Fibroblast of lung (primary cell): ENCODE measurements at regions not wholly inside any gene's neighbourhood (a gene's known extent, or its start where the extent isn't known, plus 50 kb on each side); places are given as distances from the start of the nearest gene placed in this dataset.

Experiments
- DNase-seq, 2 donors: peaks; one replicate each; pipeline versions ENCODE4 v3.0.0 to v3.0.0-alpha.2; 2010; ENCODE audit warnings: low read depth in 2 of 2
- H2AFZ ChIP-seq: 2 replicates; pipeline ENCODE4 v1.5.1; 2012; ENCODE audit warnings: low read length, control low read depth, inconsistent platforms
- H3K27ac ChIP-seq: 2 replicates; pipeline ENCODE4 v1.5.1; 2011; ENCODE audit warnings: low read length, control low read depth; ENCODE audit not compliant: insufficient read depth
- H3K27me3 ChIP-seq: 2 replicates; pipeline ENCODE4 v1.5.1; 2011; ENCODE audit warnings: mild to moderate bottlenecking, low read length; ENCODE audit not compliant: control insufficient read depth, insufficient read depth
- H3K36me3 ChIP-seq: 2 replicates; pipeline ENCODE4 v1.5.1; 2011; ENCODE audit warnings: low read length; ENCODE audit not compliant: control insufficient read depth, insufficient read depth
- H3K4me1 ChIP-seq: 2 replicates; pipeline ENCODE4 v1.5.1; 2011; ENCODE audit warnings: low read length; ENCODE audit not compliant: control insufficient read depth, insufficient read depth; ENCODE audit errors: extremely low read depth
- H3K4me2 ChIP-seq: 2 replicates; pipeline ENCODE4 v1.5.1; 2011; ENCODE audit warnings: low read length, control low read depth; ENCODE audit not compliant: insufficient read depth; ENCODE audit errors: extremely low read depth
- H3K4me3 ChIP-seq, 4 experiments: fragments of 200-600 bp in 1 of 4; sonication (generic) in 1 of 4; replicated peaks in 1 of 4; 2 replicates each; pipeline ENCODE4 v1.5.1; 2011 to 2016; ENCODE audit warnings: low read length in 4 of 4, low read depth in 3 of 4, mild to moderate bottlenecking in 3 of 4, control low read depth in 2 of 4, inconsistent platforms in 1 of 4, mixed read lengths in 1 of 4; ENCODE audit not compliant: insufficient read depth in 1 of 4; ENCODE audit errors: control extremely low read depth in 1 of 4
- H3K79me2 ChIP-seq: 2 replicates; pipeline ENCODE4 v1.5.1; 2012; ENCODE audit warnings: mild to moderate bottlenecking, low read length, inconsistent platforms; ENCODE audit not compliant: control insufficient read depth, insufficient read depth
- H3K9ac ChIP-seq: 2 replicates; pipeline ENCODE4 v1.5.1; 2011; ENCODE audit warnings: mild to moderate bottlenecking, low read length, control low read depth; ENCODE audit not compliant: insufficient read depth
- H3K9me3 ChIP-seq: 2 replicates; pipeline ENCODE4 v1.5.1; 2012; ENCODE audit warnings: low read depth, low read length; ENCODE audit not compliant: control insufficient read depth, insufficient read depth
- H4K20me1 ChIP-seq: 2 replicates; pipeline ENCODE4 v1.5.1; 2011; ENCODE audit warnings: low read length; ENCODE audit not compliant: control insufficient read depth, insufficient read depth; ENCODE audit errors: extremely low read depth
- EZH2 ChIP-seq: IDR thresholded peaks from 2 replicates; pipeline ENCODE4 v1.5.1; 2012; ENCODE audit warnings: low read length, control low read depth, mild to moderate bottlenecking; ENCODE audit errors: missing control alignments
- TF ChIP-seq, protein P1 (sequence below), 2 donors: IDR thresholded peaks in 1 of 2; conservative IDR thresholded peaks in 1 of 2; 1 replicate in 1 of 2; 2 replicates in 1 of 2; pipeline ENCODE4 v1.5.1; 2011 to 2012; ENCODE audit warnings: low read length in 2 of 2, control low read depth in 1 of 2, inconsistent platforms in 1 of 2, low read depth in 1 of 2, mild to moderate bottlenecking in 1 of 2

DNA sequence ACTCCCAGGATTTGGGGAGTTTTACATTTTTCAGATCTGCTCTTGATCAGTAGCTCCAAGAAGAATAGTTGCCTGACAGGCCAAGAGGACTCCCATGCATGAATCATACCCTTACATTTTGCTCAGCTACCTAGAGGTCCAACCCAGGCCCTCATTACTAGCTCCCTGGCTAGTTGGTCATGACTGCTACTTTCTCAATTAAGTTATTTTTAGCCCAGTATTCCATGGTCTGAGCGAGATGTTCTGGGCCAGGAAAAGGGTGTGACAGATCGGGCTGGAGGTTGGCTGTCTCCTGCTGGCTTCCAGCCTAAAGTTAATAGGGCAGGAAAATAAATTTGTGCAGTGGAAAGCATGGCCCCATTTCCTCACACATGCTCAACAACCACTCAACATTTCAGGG, 379.2 kb downstream of the GRIN2B start:
- no peaks in the 10 kb centered on the region for H3K9me3 ChIP-seq
- no peaks in the 10 kb centered on the region for H3K79me2 ChIP-seq
- no peaks in the 10 kb centered on the region for H3K27me3 ChIP-seq
- H3K36me3 ChIP-seq = no peaks in the 10 kb centered on the region
- no peaks in the 10 kb centered on the region for H4K20me1 ChIP-seq
- no peak for TF ChIP-seq EZH2
- no peak overlapping the region for H3K27ac ChIP-seq
- DNase-seq = no peak
- no peaks in the 10 kb centered on the region for H3K4me1 ChIP-seq
- H3K4me3 ChIP-seq = no peak overlapping the region
- H3K9ac ChIP-seq = no peak overlapping the region
- no peak overlapping the region for H2AFZ ChIP-seq
- no peak overlapping the region for H3K4me2 ChIP-seq

DNA sequence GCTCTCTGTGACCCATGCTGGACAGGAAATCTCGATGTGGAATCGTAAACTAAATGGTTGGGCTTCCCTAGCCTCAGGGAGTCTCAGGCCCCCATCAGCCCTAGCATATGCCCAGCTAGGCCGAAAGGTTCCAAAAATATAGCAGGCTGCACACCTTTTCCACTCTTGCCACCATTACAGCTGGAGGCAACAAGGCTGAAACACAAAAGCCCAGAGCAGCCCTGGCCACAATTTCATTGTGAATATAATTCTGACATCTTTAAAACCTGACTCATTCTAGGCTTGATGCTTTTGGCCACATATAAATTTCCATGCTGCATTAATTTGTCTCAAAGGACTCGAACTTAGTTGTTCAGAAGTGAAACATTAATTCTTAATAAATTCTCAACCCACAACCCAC, 382.2 kb downstream of the GRIN2B start:
- no peak overlapping the region for H3K4me2 ChIP-seq
- DNase-seq = no peak
- no peak overlapping the region for H3K4me3 ChIP-seq
- H3K27me3 ChIP-seq = no peaks in the 10 kb centered on the region
- H4K20me1 ChIP-seq = no peaks in the 10 kb centered on the region
- no peaks in the 10 kb centered on the region for H3K4me1 ChIP-seq
- no peak overlapping the region for H3K27ac ChIP-seq
- H3K9ac ChIP-seq = no peak overlapping the region
- no peaks in the 10 kb centered on the region for H3K79me2 ChIP-seq
- H3K36me3 ChIP-seq = no peaks in the 10 kb centered on the region
- no peak for TF ChIP-seq EZH2
- H3K9me3 ChIP-seq = no peaks in the 10 kb centered on the region
- H2AFZ ChIP-seq = no peak overlapping the region

DNA sequence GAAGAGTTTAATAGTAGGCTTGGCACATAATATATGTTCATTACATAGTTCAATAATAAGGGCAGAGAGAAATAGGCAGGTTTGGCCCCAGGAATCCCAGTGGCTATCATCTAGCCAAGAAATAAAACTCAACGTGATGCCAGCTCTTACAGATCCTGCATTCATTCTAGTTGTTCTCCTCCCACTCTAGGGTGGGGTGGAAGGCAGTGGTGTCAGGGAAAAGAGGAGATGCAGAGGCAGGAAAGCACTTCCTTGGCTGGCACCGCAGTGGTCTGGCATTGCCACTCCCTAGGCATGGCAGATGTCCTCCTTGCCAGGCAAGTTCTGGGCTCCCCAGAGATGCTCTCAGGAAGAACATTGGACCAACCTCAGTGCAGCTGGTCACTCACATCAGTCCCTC, 383.6 kb downstream of the GRIN2B start:
- H3K9me3 ChIP-seq = no peaks in the 10 kb centered on the region
- TF ChIP-seq, protein P1, sequence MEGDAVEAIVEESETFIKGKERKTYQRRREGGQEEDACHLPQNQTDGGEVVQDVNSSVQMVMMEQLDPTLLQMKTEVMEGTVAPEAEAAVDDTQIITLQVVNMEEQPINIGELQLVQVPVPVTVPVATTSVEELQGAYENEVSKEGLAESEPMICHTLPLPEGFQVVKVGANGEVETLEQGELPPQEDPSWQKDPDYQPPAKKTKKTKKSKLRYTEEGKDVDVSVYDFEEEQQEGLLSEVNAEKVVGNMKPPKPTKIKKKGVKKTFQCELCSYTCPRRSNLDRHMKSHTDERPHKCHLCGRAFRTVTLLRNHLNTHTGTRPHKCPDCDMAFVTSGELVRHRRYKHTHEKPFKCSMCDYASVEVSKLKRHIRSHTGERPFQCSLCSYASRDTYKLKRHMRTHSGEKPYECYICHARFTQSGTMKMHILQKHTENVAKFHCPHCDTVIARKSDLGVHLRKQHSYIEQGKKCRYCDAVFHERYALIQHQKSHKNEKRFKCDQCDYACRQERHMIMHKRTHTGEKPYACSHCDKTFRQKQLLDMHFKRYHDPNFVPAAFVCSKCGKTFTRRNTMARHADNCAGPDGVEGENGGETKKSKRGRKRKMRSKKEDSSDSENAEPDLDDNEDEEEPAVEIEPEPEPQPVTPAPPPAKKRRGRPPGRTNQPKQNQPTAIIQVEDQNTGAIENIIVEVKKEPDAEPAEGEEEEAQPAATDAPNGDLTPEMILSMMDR (conservative IDR thresholded peaks at IDR 0.05 in 1 of 2, IDR thresholded peaks at IDR 0.05 in 1 of 2; ENCODE audit: low read depth in 1 of 2, low read length in 2 of 2) = no peak
- no peak for TF ChIP-seq EZH2
- H3K27me3 ChIP-seq = no peaks in the 10 kb centered on the region
- H3K4me3 ChIP-seq = no peak overlapping the region
- no peaks in the 10 kb centered on the region for H4K20me1 ChIP-seq
- H3K36me3 ChIP-seq = no peaks in the 10 kb centered on the region
- no peak overlapping the region for H2AFZ ChIP-seq
- no peak overlapping the region for H3K9ac ChIP-seq
- no peaks in the 10 kb centered on the region for H3K4me1 ChIP-seq
- H3K4me2 ChIP-seq = no peak overlapping the region
- no peak overlapping the region for H3K27ac ChIP-seq
- no peak for DNase-seq
- no peaks in the 10 kb centered on the region for H3K79me2 ChIP-seq

DNA sequence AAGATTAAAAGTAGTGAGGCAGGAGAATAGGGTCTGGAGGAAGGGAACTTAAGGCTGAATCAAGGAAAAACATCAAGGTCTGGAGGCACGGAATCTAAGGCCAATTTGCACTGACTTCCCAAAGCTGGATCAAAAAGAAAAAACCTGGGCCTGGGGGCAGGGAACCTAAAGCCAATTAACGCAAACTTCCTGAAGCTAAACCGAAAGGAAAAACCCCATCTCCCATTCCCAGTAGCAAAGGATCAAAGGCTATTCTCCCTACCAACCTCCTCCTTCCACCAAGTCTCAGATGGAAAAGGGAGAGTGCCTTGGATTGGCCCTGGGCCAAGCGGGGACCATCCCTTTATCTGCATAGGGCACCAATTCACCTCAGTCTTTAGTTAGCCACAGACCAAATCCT, 384.2 kb downstream of the GRIN2B start:
- TF ChIP-seq EZH2 = no peak
- TF ChIP-seq, protein P1 (conservative IDR thresholded peaks at IDR 0.05 in 1 of 2, IDR thresholded peaks at IDR 0.05 in 1 of 2; ENCODE audit: low read depth in 1 of 2, low read length in 2 of 2) = no peak

More for the DNA sequence above, 384.2 kb downstream of the GRIN2B start:
- no peak for DNase-seq
- no peaks in the 10 kb centered on the region for H3K9me3 ChIP-seq
- H3K9ac ChIP-seq = no peak overlapping the region
- H3K4me3 ChIP-seq = no peak overlapping the region
- no peaks in the 10 kb centered on the region for H4K20me1 ChIP-seq
- no peaks in the 10 kb centered on the region for H3K36me3 ChIP-seq
- H3K4me1 ChIP-seq = no peaks in the 10 kb centered on the region
- no peaks in the 10 kb centered on the region for H3K79me2 ChIP-seq
- H3K4me2 ChIP-seq = no peak overlapping the region
- no peak overlapping the region for H3K27ac ChIP-seq
- H2AFZ ChIP-seq = no peak overlapping the region
- no peaks in the 10 kb centered on the region for H3K27me3 ChIP-seq
